H1 (cell line): ENCODE measurements at regions not wholly inside any gene's neighbourhood (a gene's known extent, or its start where the extent isn't known, plus 50 kb on each side); places are given as distances from the start of the nearest gene placed in this dataset.

Experiments used
- CTCF ChIP-seq, 3 experiments: IDR thresholded peaks; 1 replicate in 2 of 3; 2 replicates in 1 of 3; pipeline versions ENCODE4 v1.5.1 to v1.6.1; 2011; ENCODE audit warnings: low read length in 3 of 3, mild to moderate bottlenecking in 3 of 3, inconsistent platforms in 2 of 3, low read depth in 1 of 3, moderate library complexity in 1 of 3; ENCODE audit not compliant: insufficient read depth in 1 of 3; ENCODE audit errors: control extremely low read depth in 1 of 3
- E2F6 ChIP-seq: IDR thresholded peaks from 2 replicates; pipeline ENCODE4 v1.6.1; 2012; ENCODE audit warnings: inconsistent platforms
- MAFK ChIP-seq: IDR thresholded peaks from 2 replicates; pipeline ENCODE4 v1.6.1; 2012; ENCODE audit warnings: low read depth, mild to moderate bottlenecking, improper control_type of control experiment, low read length
- NRF1 ChIP-seq: IDR thresholded peaks from 2 replicates; pipeline ENCODE4 v1.6.1; 2011; ENCODE audit warnings: mild to moderate bottlenecking, low read depth, low read length, improper control_type of control experiment
- RNF2 ChIP-seq: fragments of 200-900, 300-1000 bp; sonication (generic); IDR thresholded peaks from 2 replicates; pipeline ENCODE4 v1.7.1; 2016; ENCODE audit warnings: borderline replicate concordance, low read depth, mild to moderate bottlenecking, antibody characterized with exemption, low read length; ENCODE audit not compliant: poor library complexity, severe bottlenecking; ENCODE audit errors: missing control alignments
- TAF7 ChIP-seq: optimal IDR thresholded peaks from 2 replicates; pipeline ENCODE3; 2011; ENCODE audit warnings: low read depth, mild to moderate bottlenecking, inconsistent platforms, low read length, moderate library complexity, borderline replicate concordance
- TF ChIP-seq, protein P1 (sequence below): IDR thresholded peaks from 2 replicates; pipeline ENCODE4 v1.6.1; 2011; ENCODE audit warnings: low read depth, mild to moderate bottlenecking, low read length; ENCODE audit not compliant: insufficient read depth

DNA sequence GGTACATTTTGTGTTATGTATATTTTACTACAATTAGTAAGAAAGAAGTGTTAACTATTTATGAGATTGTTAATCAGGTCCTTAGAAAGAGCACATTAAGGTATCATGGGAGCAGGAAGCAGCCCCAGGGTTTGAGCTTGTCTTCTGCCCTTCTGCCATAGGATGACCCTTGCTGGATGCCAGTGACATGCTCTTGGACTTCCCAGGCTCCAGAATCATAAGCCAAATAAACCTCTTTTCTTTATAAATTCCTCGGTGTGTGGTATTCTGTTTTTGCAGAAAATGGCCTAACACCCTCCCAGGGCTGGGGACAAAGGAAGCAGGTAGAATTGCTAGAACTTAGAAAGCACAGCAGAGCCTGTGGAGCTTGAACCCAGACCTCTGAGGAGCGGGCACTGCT lies 164.7 kb downstream of the VRK1 start (continued):
- no peak for TF ChIP-seq CTCF (IDR thresholded peaks at IDR 0.05; ENCODE audit: control extremely low read depth in 1 of 3, insufficient read depth in 1 of 3, low read depth in 1 of 3, low read length in 3 of 3)
- TF ChIP-seq, protein P1, sequence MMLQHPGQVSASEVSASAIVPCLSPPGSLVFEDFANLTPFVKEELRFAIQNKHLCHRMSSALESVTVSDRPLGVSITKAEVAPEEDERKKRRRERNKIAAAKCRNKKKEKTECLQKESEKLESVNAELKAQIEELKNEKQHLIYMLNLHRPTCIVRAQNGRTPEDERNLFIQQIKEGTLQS = no peak
- no peak for TF ChIP-seq TAF7
- TF ChIP-seq MAFK = no peak
- no peak for TF ChIP-seq E2F6
- TF ChIP-seq RNF2 = no peak
- no peak for TF ChIP-seq NRF1
